Ascending aorta (tissue), 2 donors: ENCODE measurements at regions not wholly inside any gene's neighbourhood (a gene's known extent, or its start where the extent isn't known, plus 50 kb on each side); places are given as distances from the start of the nearest gene placed in this dataset.

Experiments
- DNase-seq, 2 donors: peaks; one replicate each; pipeline ENCODE4 v3.0.0-alpha.2; 2019; ENCODE audit warnings: low spot score in 2 of 2
- H3K27ac ChIP-seq, 2 donors: fragments of 200-600 bp; sonication (generic); one replicate each; pipeline ENCODE4 v1.5.1; 2016 to 2017; ENCODE audit warnings: mild to moderate bottlenecking in 1 of 2
- H3K27me3 ChIP-seq: fragments of 200-600 bp; sonication (generic); one replicate; pipeline ENCODE4 v1.5.1; 2017
- H3K36me3 ChIP-seq, 2 donors: fragments of 200-600 bp; sonication (generic); one replicate each; pipeline ENCODE4 v1.5.1; 2016
- H3K4me1 ChIP-seq, 2 donors: fragments of 200-600 bp; sonication (generic); one replicate each; pipeline ENCODE4 v1.5.1; 2016 to 2017; ENCODE audit warnings: mild to moderate bottlenecking in 1 of 2
- H3K4me3 ChIP-seq, 2 donors: fragments of 200-600 bp; sonication (generic); one replicate each; pipeline ENCODE4 v1.5.1; 2016 to 2017; ENCODE audit warnings: mild to moderate bottlenecking in 1 of 2
- H3K9me3 ChIP-seq, 2 donors: fragments of 200-600 bp; sonication (generic); one replicate each; pipeline ENCODE4 v1.5.1; 2016
- CTCF ChIP-seq, 3 experiments: fragments of 200-600 bp in 2 of 3; fragments of 450-650 bp in 1 of 3; sonication (generic) in 2 of 3; IDR thresholded peaks; one replicate each; pipeline ENCODE4 v1.5.1; 2016 to 2019; ENCODE audit warnings: antibody characterized with exemption in 3 of 3, mild to moderate bottlenecking in 1 of 3, moderate library complexity in 1 of 3
- intact Hi-C: fragments of 100-400 bp; cut with DNase I; formaldehyde crosslinking; loops from one replicate; pipeline ENCODE4 v1.15.1; 2023

DNA sequence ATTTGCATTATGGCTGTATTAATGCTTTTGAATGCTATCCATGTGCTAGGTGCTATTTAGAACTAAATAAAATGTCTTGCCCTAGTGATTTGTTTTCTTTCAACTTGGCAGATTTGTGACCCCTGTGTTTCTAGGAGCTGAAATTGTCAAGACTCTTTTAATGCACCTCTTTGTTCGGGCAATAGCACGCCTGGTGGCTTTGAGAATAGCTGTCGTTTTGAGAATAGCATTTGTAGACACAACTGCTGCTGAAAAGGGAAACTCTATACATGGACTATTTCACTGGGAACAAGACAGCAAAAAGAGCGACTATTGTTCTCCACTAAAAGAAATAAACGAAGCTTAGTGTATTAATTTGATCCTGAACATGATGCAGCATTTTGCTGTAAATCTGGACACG is 352.1 kb upstream of the ZNF521 start:
- no peaks in the 10 kb centered on the region for H3K4me1 ChIP-seq
- no peak overlapping the region for H3K4me3 ChIP-seq
- H3K36me3 ChIP-seq = no peaks in the 10 kb centered on the region
- no peaks in the 10 kb centered on the region for H3K9me3 ChIP-seq
- DNase-seq = no peak
- intact Hi-C loops = no loop called here
- H3K27ac ChIP-seq = no peak overlapping the region
- H3K27me3 ChIP-seq = no peaks in the 10 kb centered on the region
- TF ChIP-seq CTCF (IDR thresholded peaks at IDR 0.05) = no peak

DNA sequence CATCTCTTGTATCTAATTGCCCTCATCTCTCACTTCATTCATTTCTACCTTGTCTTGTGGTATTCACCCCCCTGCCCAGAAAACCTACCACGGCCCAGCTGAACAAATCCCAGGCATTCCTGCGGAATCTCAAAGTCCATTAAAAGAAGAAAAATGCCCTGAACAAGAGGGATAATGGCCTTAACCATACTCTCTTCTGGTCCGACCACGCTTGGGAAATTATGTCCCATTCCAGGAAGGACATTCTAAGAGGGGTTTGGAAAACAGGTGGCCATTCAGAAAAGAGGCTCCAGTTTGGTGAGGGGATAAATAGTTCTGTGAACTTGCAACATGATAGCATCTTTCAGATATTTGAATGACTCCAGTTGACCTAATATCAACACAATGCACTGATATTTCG is 349.9 kb upstream of the ZNF521 start:
- intact Hi-C loops = no loop called here
- H3K27me3 ChIP-seq = no peaks in the 10 kb centered on the region
- H3K4me3 ChIP-seq = no peak overlapping the region
- no peak overlapping the region for H3K27ac ChIP-seq
- no peaks in the 10 kb centered on the region for H3K4me1 ChIP-seq
- TF ChIP-seq CTCF (IDR thresholded peaks at IDR 0.05) = no peak
- H3K9me3 ChIP-seq = no peaks in the 10 kb centered on the region
- H3K36me3 ChIP-seq = no peaks in the 10 kb centered on the region
- DNase-seq = no peak

DNA sequence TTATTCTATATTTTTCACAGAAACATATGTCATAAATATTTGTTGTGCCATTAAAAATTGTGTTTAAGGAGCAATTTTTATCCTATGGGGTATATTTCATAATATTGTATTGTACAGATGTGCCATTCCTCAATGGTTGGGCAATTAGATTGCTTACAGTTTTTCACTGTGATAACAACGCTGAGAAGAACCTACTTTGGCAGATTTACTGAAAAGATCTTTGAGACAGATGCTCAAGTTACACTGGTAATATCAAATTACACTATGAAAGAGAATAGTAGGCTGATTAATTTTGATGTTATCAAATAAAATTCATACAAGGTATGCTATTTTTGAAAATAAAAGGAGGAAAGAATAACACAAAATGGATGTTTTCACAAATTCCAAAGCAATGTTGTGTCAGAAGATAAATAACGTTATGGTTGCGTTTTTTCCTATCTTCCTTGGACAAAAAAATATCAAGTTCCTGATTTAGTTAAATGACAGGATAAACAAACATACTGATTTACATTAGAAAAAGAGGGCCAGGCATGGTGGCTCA is 335.1 kb upstream of the ZNF521 start:
- Histone ChIP-seq H3K4me1 (no peaks in the 10 kb centered on the region), H3K9me3 (no peaks in the 10 kb centered on the region), H3K4me3 (no peak overlapping the region), H3K27ac (no peak overlapping the region), H3K36me3 (no peaks in the 10 kb centered on the region), H3K27me3 (no peaks in the 10 kb centered on the region)
- DNase-seq = no peak
- intact Hi-C loops = no loop called here
- TF ChIP-seq CTCF (IDR thresholded peaks at IDR 0.05) = no peak

DNA sequence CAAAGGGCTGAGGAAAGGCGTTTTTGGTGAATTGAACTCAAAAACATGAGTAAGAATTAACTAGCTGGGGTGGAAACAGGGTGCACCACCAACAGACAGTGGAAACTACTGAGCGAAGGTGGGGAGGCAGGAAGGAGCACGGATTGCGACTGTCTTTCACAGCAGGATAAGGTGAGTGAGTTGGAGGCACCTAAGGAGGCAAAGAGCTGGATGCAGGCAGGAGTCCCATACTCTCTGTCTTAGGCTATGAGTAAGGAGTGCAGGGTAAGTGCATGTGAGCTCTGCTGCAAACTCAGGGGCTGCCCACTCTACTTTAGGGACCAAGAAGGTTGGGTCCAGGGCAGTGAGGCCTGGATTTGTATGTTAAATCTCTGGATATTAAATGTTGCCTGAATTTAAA is 333.1 kb upstream of the ZNF521 start:
- TF ChIP-seq CTCF (IDR thresholded peaks at IDR 0.05) = no peak
- Histone ChIP-seq H3K27me3 (no peaks in the 10 kb centered on the region), H3K4me1 (no peaks in the 10 kb centered on the region), H3K36me3 (no peaks in the 10 kb centered on the region), H3K9me3 (no peaks in the 10 kb centered on the region), H3K27ac (no peak overlapping the region), H3K4me3 (no peak overlapping the region)
- no peak for DNase-seq
- intact Hi-C loops = no loop called here

GRCh38 chr18:25679491-25679890 is 327.5 kb upstream of the ZNF521 start:
- TF ChIP-seq CTCF (IDR thresholded peaks at IDR 0.05) = no peak
- no peaks in the 10 kb centered on the region for H3K27me3 ChIP-seq
- intact Hi-C loops = no loop called here
- H3K36me3 ChIP-seq = no peaks in the 10 kb centered on the region
- no peak overlapping the region for H3K27ac ChIP-seq
- no peaks in the 10 kb centered on the region for H3K4me1 ChIP-seq
- no peak overlapping the region for H3K4me3 ChIP-seq
- no peaks in the 10 kb centered on the region for H3K9me3 ChIP-seq
- no peak for DNase-seq

DNA sequence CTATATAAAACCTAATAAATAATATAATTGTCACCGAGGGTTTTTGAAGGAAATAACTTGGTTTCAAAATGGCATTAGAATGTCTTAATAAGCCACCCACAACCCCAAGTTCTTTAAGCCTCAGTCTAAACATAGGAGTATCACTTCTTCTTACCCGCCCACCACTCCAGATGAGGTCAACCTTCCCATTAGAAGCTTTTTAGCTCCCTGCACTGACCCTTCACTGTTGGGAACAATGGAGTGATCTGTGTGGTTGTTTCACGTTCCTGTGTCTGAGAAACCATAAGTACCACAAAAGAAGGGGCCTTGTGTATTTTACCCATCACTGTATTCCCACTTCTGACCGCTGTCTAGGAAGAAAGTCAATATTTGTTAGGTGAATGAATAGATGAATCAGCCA is 326.3 kb upstream of the ZNF521 start:
- intact Hi-C loops = no loop called here
- no peaks in the 10 kb centered on the region for H3K27me3 ChIP-seq
- H3K9me3 ChIP-seq = no peaks in the 10 kb centered on the region
- no peak for DNase-seq
- TF ChIP-seq CTCF (IDR thresholded peaks at IDR 0.05) = no peak
- H3K4me1 ChIP-seq = no peaks in the 10 kb centered on the region
- H3K36me3 ChIP-seq = no peaks in the 10 kb centered on the region
- no peak overlapping the region for H3K27ac ChIP-seq
- H3K4me3 ChIP-seq = no peak overlapping the region
